ENCODE measurements at regions not wholly inside any gene's neighbourhood (a gene's known extent, or its start where the extent isn't known, plus 50 kb on each side); places are given as distances from the start of the nearest gene placed in this dataset.

- TF ChIP-seq CTCF (IDR thresholded peaks at IDR 0.05; ENCODE audit: insufficient read depth, missing control alignments) = no peak
- DNase-seq (ENCODE audit: insufficient read length, low spot score) (no peak), FAIRE-seq (no peak)
Measured at GRCh38 chr22:47817380-47817779, 1054.9 kb downstream of the TBC1D22A start.

GRCh38 chr22:47816863-47817210, 1054.4 kb downstream of the TBC1D22A start:
- FAIRE-seq (no peak), DNase-seq (ENCODE audit: insufficient read length, low spot score) (no peak)
- no peak for TF ChIP-seq CTCF (IDR thresholded peaks at IDR 0.05; ENCODE audit: insufficient read depth, missing control alignments)

GRCh38 chr22:47816121-47816862, 1053.8 kb downstream of the TBC1D22A start:
- FAIRE-seq (no peak), DNase-seq (ENCODE audit: insufficient read length, low spot score) (peak; percentile 55)
- no peak for TF ChIP-seq CTCF (IDR thresholded peaks at IDR 0.05; ENCODE audit: insufficient read depth, missing control alignments)

GRCh38 chr22:47814474-47814873, 1052.0 kb downstream of the TBC1D22A start:
- TF ChIP-seq CTCF (IDR thresholded peaks at IDR 0.05; ENCODE audit: insufficient read depth, missing control alignments) = no peak
- FAIRE-seq (no peak), DNase-seq (ENCODE audit: insufficient read length, low spot score) (no peak)

- DNase-seq (ENCODE audit: insufficient read length, low spot score) = no peak
- FAIRE-seq = no peak
- no peak for TF ChIP-seq CTCF (IDR thresholded peaks at IDR 0.05; ENCODE audit: insufficient read depth, missing control alignments)
Measured at GRCh38 chr22:47813661-47814060, 1051.2 kb downstream of the TBC1D22A start.

- DNase-seq (ENCODE audit: insufficient read length, low spot score) = no peak
- no peak for TF ChIP-seq CTCF (IDR thresholded peaks at IDR 0.05; ENCODE audit: insufficient read depth, missing control alignments)
- no peak for FAIRE-seq
Measured at GRCh38 chr22:47811971-47812370, 1049.5 kb downstream of the TBC1D22A start.

Data from D721Med (cell line).